NT2/D1 (cell line): ENCODE measurements at regions not wholly inside any gene's neighbourhood (a gene's known extent, or its start where the extent isn't known, plus 50 kb on each side); places are given as distances from the start of the nearest gene placed in this dataset.

Source experiments
- SUZ12 ChIP-seq: IDR thresholded peaks from 2 replicates; pipeline ENCODE4 v1.6.1; 2011; ENCODE audit not compliant: insufficient read length, insufficient read depth; ENCODE audit errors: extremely low read depth
- ZNF274 ChIP-seq: IDR thresholded peaks from 2 replicates; pipeline ENCODE4 v1.6.1; 2011; ENCODE audit warnings: mild to moderate bottlenecking, low read depth, low read length

DNA sequence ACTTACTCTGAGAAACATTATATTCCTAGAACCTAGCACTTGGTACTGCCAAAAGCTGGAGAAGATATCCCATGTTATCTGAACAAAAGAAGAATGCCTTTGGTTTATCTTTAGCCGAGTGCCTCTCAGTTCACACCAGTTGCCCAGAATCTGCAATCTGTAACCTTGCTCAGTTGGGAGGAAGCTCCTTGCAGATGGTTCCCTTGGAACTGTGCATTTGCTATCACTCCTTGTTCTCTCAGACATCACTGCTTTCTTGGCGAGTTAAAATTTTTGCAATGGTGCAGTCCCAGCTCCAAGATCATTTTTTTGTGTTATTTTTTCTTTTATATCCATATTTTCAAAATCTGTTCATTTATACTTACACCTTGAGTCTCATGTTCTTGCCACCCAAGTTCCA lies 446.5 kb downstream of the KCNJ2 start:
- TF ChIP-seq SUZ12 (no peak), ZNF274 (no peak)
